ENCODE measurements at regions not wholly inside any gene's neighbourhood (a gene's known extent, or its start where the extent isn't known, plus 50 kb on each side); places are given as distances from the start of the nearest gene placed in this dataset.

DNA sequence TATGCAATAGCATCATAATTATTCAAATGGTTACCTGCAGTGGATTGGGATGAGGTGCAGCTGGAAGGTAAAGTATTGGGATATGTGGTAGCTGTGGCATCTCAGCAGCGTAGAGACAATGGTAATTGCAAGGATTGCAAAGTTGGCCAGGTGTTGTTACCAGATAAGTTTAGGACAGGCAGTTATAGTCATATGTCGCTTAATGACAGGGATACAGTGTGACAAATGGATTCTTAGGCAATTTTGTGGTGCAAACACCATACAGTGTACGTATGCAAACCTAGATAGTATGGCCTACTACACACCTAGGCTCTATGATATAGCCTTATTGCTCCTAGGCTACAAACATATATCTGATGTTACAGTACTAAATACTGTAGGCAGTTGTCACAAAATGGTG, 163.5 kb upstream of the LYZL2 start:
- no peak for DNase-seq

GRCh38 chr10:30792025-30792424, 162.5 kb upstream of the LYZL2 start:
- DNase-seq = no peak

GRCh38 chr10:30791197-30791611, 161.7 kb upstream of the LYZL2 start:
- DNase-seq = no peak

DNA sequence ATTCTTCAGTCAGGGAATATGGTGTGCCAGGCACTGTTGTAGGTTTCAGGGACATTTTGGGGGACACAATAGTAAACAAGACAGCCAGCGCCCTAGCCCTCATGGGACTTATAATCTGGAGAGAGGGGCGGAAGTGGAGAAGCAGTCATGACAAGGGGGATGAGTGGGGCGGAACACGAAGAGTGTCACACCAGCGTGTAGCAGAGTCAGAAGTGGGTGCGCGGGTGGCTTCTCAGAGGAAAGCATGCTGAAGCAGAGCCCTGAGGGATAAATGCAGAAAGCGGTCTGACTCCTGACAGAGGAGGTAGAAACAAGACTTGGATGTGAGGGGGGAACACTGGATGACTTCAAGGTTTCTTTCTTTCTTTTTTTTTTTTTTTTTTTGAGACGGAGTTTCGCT, 160.3 kb upstream of the LYZL2 start:
- DNase-seq = no peak

DNA sequence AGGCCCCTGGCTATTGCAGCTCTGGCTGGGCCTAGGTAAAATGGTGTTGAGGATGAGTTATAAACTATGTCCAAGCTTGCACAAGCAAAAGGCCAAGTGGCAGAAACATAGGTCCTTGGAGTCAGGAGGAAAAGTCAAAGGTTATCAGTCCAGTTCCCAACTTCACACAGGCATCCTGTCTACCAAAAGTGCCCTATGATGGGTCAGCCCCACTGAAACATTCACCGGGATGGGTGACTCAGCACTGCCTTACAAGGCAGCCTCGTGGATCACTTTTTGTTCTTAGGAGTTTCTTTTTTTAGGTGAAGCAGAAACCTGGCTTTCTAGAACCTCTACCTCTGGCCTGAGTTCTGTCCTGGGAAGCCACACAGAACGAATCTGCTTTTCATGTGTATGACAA, 158.8 kb upstream of the LYZL2 start:
- no peak for DNase-seq

GRCh38 chr10:30786906-30787305, 157.4 kb upstream of the LYZL2 start:
- DNase-seq = no peak

GRCh38 chr10:30786131-30786530, 156.6 kb upstream of the LYZL2 start:
- DNase-seq = peak in 1 of 14 donors; percentile 2

DNA sequence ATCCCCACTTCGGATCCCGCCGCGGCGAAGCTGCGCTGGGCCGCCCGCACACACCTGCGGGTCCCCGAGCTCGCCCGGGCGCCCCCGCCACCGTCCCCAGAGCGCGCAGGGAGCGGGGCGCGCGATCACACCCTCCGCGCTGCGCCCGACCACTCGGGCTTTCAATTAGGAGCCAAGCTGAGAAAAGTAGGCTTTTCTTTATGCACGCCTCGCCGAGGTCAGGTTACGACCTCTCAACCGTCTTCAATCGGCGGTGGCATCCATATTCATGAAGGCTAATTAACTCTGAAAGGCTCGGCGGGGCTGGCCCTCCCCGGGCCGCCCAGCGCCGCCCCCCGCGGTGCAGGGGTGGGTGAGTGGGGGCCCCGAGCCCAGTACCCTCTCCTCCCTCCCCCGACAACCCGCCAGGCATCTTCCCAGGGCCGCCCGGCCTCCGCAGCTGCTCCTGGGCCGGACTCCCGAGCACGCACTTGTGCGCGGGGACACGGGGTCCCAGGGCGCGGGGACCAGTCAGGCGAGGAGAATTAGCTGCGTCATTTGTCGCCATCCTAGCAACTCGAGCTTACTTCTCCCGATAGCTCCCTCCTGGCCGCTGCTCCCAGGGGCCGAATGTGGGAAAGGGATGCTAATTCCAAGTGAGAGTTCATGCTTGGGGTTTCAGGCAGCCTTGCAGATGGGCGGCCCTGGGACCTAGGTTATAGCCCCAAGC, 155.5 kb upstream of the LYZL2 start:
- DNase-seq = peak; percentile 42 to 95 (median 78)

GRCh38 chr10:30784524-30784896, 155.0 kb upstream of the LYZL2 start:
- peak in 1 of 14 donors; percentile 35 for DNase-seq

- DNase-seq = peak in 13 of 14 donors; percentile 30 to 89 (median 77)
Observed at GRCh38 chr10:30783939-30784501, 154.5 kb upstream of the LYZL2 start.

DNA sequence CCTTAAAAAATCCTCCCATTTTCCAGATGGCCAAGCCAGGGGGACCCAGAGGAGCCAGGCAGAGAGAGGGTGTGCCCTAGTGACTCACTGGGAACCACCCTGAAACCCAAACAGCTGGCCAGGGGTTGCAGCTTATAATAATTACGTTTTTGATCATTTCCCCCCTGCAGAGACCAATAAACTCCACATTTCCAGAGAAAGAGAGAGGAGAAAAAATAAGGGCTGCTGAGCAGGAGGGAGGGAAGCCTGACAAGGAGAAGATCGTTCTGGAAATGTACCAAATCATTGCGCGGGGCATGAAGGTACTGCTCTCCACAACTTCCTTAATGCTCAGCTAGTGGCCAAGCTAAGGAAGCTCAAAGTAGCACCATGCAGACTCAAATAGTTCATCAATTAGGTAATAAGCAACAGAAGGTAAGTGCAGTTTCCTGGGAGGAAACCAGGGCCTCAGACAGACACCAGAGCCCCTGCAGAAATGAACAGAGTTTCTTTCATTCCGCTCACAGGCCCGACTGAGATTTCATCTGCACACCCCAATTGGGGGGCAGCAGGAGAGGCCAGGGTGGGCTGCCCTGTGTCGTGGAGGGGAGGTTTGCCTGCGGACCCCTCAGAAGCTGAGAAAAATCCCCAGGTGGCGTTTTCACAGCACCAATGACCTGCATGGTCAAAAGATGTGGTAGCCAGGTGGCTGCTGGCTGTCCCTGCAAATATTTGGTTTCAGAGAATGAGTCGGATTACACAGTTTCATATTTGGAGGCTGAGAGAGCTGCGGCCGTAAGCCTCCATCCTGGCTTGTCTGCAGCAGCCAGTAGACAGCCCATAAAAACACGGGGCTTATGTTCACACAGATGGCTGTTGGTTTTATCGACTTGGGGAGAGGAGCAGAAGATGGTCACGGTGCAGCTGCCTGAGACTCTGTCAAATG, 153.2 kb upstream of the LYZL2 start:
- DNase-seq = peak in 3 of 14 donors; percentile 33 to 42 (median 36)

DNA sequence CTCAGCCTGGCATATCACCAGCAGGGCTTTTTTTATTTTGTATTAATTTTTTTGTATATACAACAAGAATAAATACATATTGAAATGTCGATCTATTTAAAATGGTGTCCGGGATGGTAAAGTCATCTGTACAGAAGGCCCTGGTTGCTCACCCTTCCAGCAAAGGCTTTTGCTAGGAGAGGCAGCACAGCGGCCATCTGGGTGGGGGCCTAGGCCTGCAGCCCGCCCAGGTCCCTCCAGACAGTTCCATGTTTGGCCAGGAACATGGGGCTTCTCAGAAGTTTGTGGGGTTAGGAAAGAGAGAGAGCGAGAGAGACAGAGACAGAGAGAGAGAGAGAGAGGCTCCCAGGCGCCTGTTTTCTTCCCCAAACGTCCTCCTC, 152.6 kb upstream of the LYZL2 start:
- peak in 3 of 14 donors; percentile 13 to 29 (median 16) for DNase-seq

GRCh38 chr10:30781670-30782121, 152.1 kb upstream of the LYZL2 start:
- DNase-seq = peak in 13 of 14 donors; percentile 42 to 94 (median 83)

DNA sequence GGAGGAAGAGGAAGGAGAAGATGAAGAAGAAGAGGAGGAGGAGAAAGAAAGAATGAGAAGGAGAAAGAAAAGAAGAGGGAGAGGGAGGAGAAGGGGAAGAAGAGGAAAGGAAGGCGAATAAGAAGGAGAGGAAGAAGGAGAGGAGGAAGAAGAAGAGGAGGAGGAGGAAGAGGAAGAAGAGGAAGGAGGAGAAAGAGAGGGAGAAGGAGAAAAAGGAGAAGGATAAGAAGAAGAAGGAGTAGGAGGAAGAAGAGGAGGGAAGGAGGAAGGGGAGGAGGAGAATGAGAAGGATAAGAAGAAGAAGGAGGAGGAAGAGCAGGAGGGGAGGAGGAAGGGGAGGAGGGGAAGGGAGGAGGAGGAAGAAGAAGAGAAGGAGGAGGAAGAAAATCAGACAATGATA, 149.2 kb upstream of the LYZL2 start:
- DNase-seq = no peak

- DNase-seq = no peak
Observed at GRCh38 chr10:30775779-30776591, 146.4 kb upstream of the LYZL2 start.

- DNase-seq = no peak
Observed at GRCh38 chr10:30774261-30774660, 144.7 kb upstream of the LYZL2 start.

GRCh38 chr10:30773501-30773900, 143.9 kb upstream of the LYZL2 start:
- DNase-seq = no peak

DNA sequence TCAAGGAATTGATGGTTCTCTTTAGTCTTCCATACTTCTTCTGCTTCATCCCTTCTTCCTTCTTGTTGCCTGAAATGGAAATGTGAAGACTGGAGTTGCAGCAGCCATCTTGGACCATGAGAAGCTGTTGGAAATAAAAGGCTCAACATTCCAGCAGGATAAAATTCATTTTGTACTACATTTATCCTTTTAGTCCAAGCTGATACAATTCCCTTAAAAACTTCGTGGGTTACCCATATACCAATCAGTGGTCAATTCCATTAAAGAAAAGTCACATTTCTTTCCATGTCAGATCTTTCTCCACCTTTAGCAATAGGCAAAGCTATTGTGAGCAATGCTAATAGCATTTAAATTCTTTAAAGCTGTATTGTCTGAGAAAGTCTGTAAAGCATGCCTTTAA, 141.3 kb upstream of the LYZL2 start:
- no peak for DNase-seq

- no peak for DNase-seq
Observed at GRCh38 chr10:30770229-30770628, 140.7 kb upstream of the LYZL2 start.

DNA sequence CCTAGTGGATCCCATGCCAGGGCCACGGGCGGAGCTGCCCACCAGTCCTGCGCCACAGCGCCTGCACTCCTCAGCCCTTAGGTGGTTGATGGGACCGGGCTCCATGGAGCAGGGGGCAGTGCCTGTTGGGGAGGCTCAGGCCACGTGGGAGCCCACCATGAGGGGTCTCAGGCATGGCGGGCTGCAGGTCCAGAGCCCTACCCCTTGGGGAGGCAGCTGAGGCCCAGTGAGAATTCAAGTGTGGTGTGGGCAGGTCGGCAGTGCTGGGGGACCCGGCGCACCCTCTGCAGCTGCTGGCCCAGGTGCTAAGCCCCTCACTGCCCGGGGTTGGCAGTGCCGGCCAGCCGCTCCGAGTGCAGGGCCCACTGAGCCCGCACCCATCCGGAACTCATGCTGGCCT, 139.8 kb upstream of the LYZL2 start:
- no peak for DNase-seq

DNA sequence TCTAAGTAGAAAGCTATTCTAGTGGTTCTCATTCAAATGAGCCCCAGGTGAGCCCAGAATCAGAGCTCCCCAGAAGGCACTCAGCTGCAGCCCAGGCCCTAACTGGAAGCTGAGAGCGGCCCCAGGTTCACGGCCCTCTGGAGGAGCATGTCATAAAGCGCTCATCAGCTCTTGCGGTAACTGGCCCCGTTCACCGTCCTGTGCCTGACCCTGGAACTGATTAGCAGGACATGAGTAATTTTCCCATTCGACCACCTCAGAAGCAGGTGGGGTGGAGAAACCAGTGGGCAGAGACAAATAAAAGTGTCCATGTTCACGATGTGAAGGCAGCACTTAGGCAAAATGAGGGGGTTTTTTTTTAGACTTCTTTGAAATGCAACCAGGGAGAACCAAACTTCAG, 136.1 kb upstream of the LYZL2 start:
- DNase-seq = no peak

DNA sequence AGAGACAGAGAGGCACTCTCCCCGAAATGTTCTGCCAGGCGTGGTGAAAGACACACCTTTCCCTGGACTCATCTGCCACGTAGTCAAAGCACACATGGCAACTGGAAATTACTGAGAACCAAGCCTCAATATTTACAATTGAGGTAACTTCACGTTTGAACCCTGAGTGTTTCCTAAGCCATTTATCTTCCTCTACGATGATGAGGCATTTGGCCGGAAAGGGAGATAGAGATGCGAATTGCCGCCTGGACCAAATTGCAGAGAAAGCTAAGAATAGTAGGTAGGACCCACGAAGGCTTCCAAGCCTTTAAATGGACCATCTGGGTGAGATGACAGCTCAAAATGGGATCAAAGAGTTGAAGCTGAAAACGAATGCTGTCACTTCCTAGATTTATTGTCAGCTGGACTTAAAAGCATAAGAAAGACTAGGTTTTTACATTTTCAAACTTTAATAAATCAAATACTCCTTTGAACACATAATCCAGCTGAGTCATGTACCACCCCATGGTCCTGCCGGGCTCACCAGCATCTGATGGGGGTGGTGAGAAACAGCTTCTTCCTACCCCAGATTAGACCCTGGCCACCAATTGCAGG, 135.6 kb upstream of the LYZL2 start:
- DNase-seq = no peak
